GM21576 (cell line): ENCODE measurements at regions not wholly inside any gene's neighbourhood (a gene's known extent, or its start where the extent isn't known, plus 50 kb on each side); places are given as distances from the start of the nearest gene placed in this dataset.

Experiments used
- ATAC-seq: cut with Tn5 transposase; IDR thresholded peaks from one replicate; pipeline ENCODE4 v1.9.1; 2021; ENCODE audit warnings: mild to moderate bottlenecking, moderate library complexity; ENCODE audit not compliant: unreplicated experiment

- no peak for ATAC-seq
Observed at GRCh38 chr5:71988808-71989207, 118.5 kb upstream of the MAP1B start.

GRCh38 chr5:71993600-71993999 lies 113.7 kb upstream of the MAP1B start:
- no peak for ATAC-seq

- no peak for ATAC-seq
Observed at GRCh38 chr5:71996789-71997188, 110.5 kb upstream of the MAP1B start.

GRCh38 chr5:71998746-71999145 lies 108.5 kb upstream of the MAP1B start:
- ATAC-seq = no peak

GRCh38 chr5:72000707-72001106 lies 106.6 kb upstream of the MAP1B start:
- no peak for ATAC-seq

- ATAC-seq = no peak
Observed at GRCh38 chr5:72005671-72006070, 101.6 kb upstream of the MAP1B start.

GRCh38 chr5:72006361-72006760 lies 100.9 kb upstream of the MAP1B start:
- ATAC-seq = no peak

GRCh38 chr5:72007336-72008111 lies 99.8 kb upstream of the MAP1B start:
- no peak for ATAC-seq

- ATAC-seq = no peak
Observed at GRCh38 chr5:72009280-72009679, 98.0 kb upstream of the MAP1B start.

- no peak for ATAC-seq
Observed at GRCh38 chr5:72010430-72010829, 96.8 kb upstream of the MAP1B start.

GRCh38 chr5:72012906-72013305 lies 94.4 kb upstream of the MAP1B start:
- ATAC-seq = no peak

GRCh38 chr5:72013766-72014624 lies 93.3 kb upstream of the MAP1B start:
- ATAC-seq = no peak

GRCh38 chr5:72015103-72015548 lies 92.1 kb upstream of the MAP1B start:
- no peak for ATAC-seq

- no peak for ATAC-seq
Observed at GRCh38 chr5:72018143-72018803, 89.0 kb upstream of the MAP1B start.

GRCh38 chr5:72020161-72020983 lies 86.9 kb upstream of the MAP1B start:
- ATAC-seq = no peak

- no peak for ATAC-seq
Observed at GRCh38 chr5:72021651-72022357, 85.5 kb upstream of the MAP1B start.

GRCh38 chr5:72028382-72028781 lies 78.9 kb upstream of the MAP1B start:
- no peak for ATAC-seq

GRCh38 chr5:72030237-72030636 lies 77.0 kb upstream of the MAP1B start:
- ATAC-seq = no peak

GRCh38 chr5:72032788-72033187 lies 74.5 kb upstream of the MAP1B start:
- ATAC-seq = no peak

- ATAC-seq = no peak
Observed at GRCh38 chr5:72034770-72035169, 72.5 kb upstream of the MAP1B start.
